Mucosa of rectum (tissue), 2 donors: ENCODE measurements at regions not wholly inside any gene's neighbourhood (a gene's known extent, or its start where the extent isn't known, plus 50 kb on each side); places are given as distances from the start of the nearest gene placed in this dataset.
"Not testable (repeated sequence)": the region's sequence is repeated elsewhere in the genome, so short reads cannot be mapped to it uniquely, and the experiment has no call there.

Experiments
- H3K27ac ChIP-seq, 2 donors: one replicate each; pipeline ENCODE4 v1.7.0; 2013; ENCODE audit warnings: inconsistent platforms in 2 of 2, low read depth in 2 of 2, low read length in 2 of 2
- H3K27me3 ChIP-seq, 2 donors: one replicate each; pipeline ENCODE4 v1.7.0; 2013; ENCODE audit warnings: low read length in 2 of 2; ENCODE audit not compliant: control insufficient read depth in 2 of 2, insufficient read depth in 2 of 2
- H3K36me3 ChIP-seq, 2 donors: one replicate each; pipeline ENCODE4 v1.7.0; 2013; ENCODE audit warnings: low read length in 2 of 2; ENCODE audit not compliant: control insufficient read depth in 2 of 2, insufficient read depth in 2 of 2
- H3K4me1 ChIP-seq, 2 donors: one replicate each; pipeline ENCODE4 v1.7.0; 2013; ENCODE audit warnings: low read length in 2 of 2, mild to moderate bottlenecking in 1 of 2; ENCODE audit not compliant: control insufficient read depth in 2 of 2, insufficient read depth in 2 of 2
- H3K4me3 ChIP-seq, 2 donors: one replicate each; pipeline ENCODE4 v1.7.0; 2013; ENCODE audit warnings: low read length in 2 of 2
- H3K9ac ChIP-seq, 2 donors: one replicate each; pipeline ENCODE4 v1.7.0; 2013; ENCODE audit warnings: low read length in 2 of 2, low read depth in 1 of 2, mild to moderate bottlenecking in 1 of 2
- H3K9me3 ChIP-seq, 2 donors: one replicate each; pipeline ENCODE4 v1.7.0; 2013; ENCODE audit warnings: low read length in 2 of 2; ENCODE audit not compliant: control insufficient read depth in 2 of 2
- donor health status: healthy.
- donor health status: Normal muscosa, but diverticular disease.

- no peaks in the 10 kb centered on the region for H3K9me3 ChIP-seq
- H3K27ac ChIP-seq = no peak overlapping the region
- peak overlapping the region; percentile 15 to 17 for H3K4me3 ChIP-seq
- no peak overlapping the region for H3K9ac ChIP-seq
- H3K4me1 ChIP-seq = peaks cover 12 to 22% of the 10 kb centered on the region in 2 donors
- no peaks in the 10 kb centered on the region for H3K36me3 ChIP-seq
- H3K27me3 ChIP-seq = peaks cover 14 to 32% of the 10 kb centered on the region in 2 donors
These were observed 162.1 kb upstream of the ZNF337 start for GRCh38 chr20:25858495-25859425.

- Histone ChIP-seq H3K27me3 (peaks cover 9 to 29% of the 10 kb centered on the region in 2 donors), H3K4me1 (peaks cover 4 to 16% of the 10 kb centered on the region in 2 donors)
- not testable (repeated sequence) for H3K9me3 ChIP-seq, H3K4me3 ChIP-seq, H3K27ac ChIP-seq, H3K9ac ChIP-seq, H3K36me3 ChIP-seq
These were observed 160.6 kb upstream of the ZNF337 start for GRCh38 chr20:25857091-25857788.

- H3K27me3 ChIP-seq = peaks cover 7 to 24% of the 10 kb centered on the region in 2 donors
- H3K9me3 ChIP-seq = no peaks in the 10 kb centered on the region
- H3K4me1 ChIP-seq = peaks cover 0 to 10% of the 10 kb centered on the region in 2 donors
- H3K36me3 ChIP-seq = no peaks in the 10 kb centered on the region
- no peak overlapping the region for H3K9ac ChIP-seq
- H3K27ac ChIP-seq = no peak overlapping the region
- no peak overlapping the region for H3K4me3 ChIP-seq
These were observed 159.7 kb upstream of the ZNF337 start for GRCh38 chr20:25856256-25856884.

- not testable (repeated sequence) for H3K9me3 ChIP-seq
- peaks cover 7 to 21% of the 10 kb centered on the region in 2 donors for H3K27me3 ChIP-seq
These were observed 159.0 kb upstream of the ZNF337 start for GRCh38 chr20:25855451-25856156.

GRCh38 chr20:25854666-25855065 lies 158.0 kb upstream of the ZNF337 start:
- H3K27ac ChIP-seq, H3K36me3 ChIP-seq, H3K9ac ChIP-seq, H3K4me1 ChIP-seq, H3K9me3 ChIP-seq: not testable (repeated sequence)
- Histone ChIP-seq H3K27me3 (peaks cover 0 to 14% of the 10 kb centered on the region in 2 donors), H3K4me3 (peak overlapping the region in 1 of 2 donors; percentile 84)

More at GRCh38 chr20:25855451-25856156, 159.0 kb upstream of the ZNF337 start:
- not testable (repeated sequence) for H3K4me3 ChIP-seq, H3K4me1 ChIP-seq, H3K27ac ChIP-seq, H3K9ac ChIP-seq, H3K36me3 ChIP-seq

GRCh38 chr20:25853718-25854388 lies 157.2 kb upstream of the ZNF337 start:
- not testable (repeated sequence) for H3K27me3 ChIP-seq, H3K4me1 ChIP-seq, H3K36me3 ChIP-seq, H3K9me3 ChIP-seq
- peak overlapping the region in 1 of 2 donors; percentile 58 for H3K27ac ChIP-seq
- peak overlapping the region; percentile 70 to 72 for H3K9ac ChIP-seq
- peak overlapping the region; percentile 79 to 84 for H3K4me3 ChIP-seq

GRCh38 chr20:25852968-25853717 lies 156.5 kb upstream of the ZNF337 start:
- H3K36me3 ChIP-seq, H3K4me1 ChIP-seq, H3K27me3 ChIP-seq, H3K27ac ChIP-seq, H3K9me3 ChIP-seq: not testable (repeated sequence)
- Histone ChIP-seq H3K4me3 (peak overlapping the region; percentile 79 to 84), H3K9ac (peak overlapping the region in 1 of 2 donors; percentile 72)

GRCh38 chr20:25850133-25850532 lies 153.5 kb upstream of the ZNF337 start:
- not testable (repeated sequence) for H3K9ac ChIP-seq, H3K4me3 ChIP-seq, H3K27me3 ChIP-seq, H3K9me3 ChIP-seq, H3K4me1 ChIP-seq, H3K27ac ChIP-seq, H3K36me3 ChIP-seq

GRCh38 chr20:25848222-25848621 lies 151.6 kb upstream of the ZNF337 start:
- Histone ChIP-seq H3K36me3 (no peaks in the 10 kb centered on the region), H3K9ac (no peak overlapping the region), H3K27me3 (no peaks in the 10 kb centered on the region), H3K9me3 (no peaks in the 10 kb centered on the region), H3K4me1 (no peaks in the 10 kb centered on the region), H3K4me3 (no peak overlapping the region), H3K27ac (no peak overlapping the region)
